T-helper 22 cell (primary cell): ENCODE measurements at regions not wholly inside any gene's neighbourhood (a gene's known extent, or its start where the extent isn't known, plus 50 kb on each side); places are given as distances from the start of the nearest gene placed in this dataset.

Experiments used
- DNase-seq: peaks from one replicate; pipeline ENCODE4 v3.0.0-alpha.2; 2020; ENCODE audit warnings: low read depth

DNA sequence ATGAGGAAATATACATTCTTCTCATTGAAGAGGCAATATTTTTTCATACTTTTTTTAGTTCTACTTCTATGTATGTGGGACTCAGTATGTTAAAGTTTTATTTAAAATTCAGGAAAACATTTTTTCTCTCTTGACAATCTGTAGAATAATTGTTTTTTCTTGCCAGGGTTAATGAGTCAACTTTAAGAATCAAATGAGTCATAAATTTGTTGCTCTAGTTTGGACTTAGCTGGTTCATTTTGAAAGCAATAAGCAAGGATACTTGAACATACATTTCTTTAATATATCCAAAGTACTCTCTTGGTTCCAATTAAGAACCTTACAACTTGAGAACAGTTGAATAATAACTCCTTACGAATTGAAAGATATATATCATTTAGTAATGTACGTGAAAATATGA lies 1145.3 kb upstream of the B3GALT2 start:
- no peak for DNase-seq

DNA sequence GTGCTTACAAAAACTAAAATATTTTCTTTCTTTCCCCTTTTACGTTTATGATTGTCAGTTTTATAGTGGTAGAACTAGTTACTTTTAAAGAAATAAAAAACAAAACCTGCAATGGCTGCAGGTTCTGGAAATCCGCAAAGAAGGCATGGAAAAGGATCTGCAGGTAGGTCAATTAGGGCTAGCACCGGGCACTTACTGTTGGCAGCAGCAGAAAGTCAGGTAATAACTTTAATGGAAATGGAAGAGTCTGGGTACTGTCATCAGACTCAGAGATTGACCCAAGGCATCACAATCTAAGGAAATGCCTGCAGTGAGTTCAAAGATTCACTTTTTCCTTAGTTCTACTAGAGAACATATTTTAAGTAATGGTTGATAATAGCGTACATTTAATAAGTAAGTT lies 1136.3 kb upstream of the B3GALT2 start:
- no peak for DNase-seq

- no peak for DNase-seq
These were observed 1132.4 kb upstream of the B3GALT2 start for GRCh38 chr1:194318790-194319280.

DNA sequence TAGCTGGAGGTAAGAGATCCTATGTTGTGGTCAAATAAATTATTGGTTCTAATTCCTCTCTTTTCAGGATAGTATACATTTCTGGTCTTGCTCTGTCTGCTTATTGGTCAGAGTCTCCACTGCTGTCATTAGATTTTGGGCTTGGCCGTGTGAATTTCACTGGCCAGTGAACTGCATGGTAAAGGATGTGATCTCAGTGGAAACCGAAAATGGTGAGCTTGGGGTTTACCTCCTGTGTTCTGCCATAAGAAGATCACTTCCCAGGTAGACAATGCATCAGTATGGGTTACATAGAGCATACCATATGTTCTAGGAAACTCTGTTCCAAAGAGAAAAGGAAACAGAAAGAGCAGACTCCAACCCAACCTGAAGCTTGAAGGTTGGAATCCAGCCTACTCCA lies 1123.3 kb upstream of the B3GALT2 start:
- DNase-seq: no peak

GRCh38 chr1:194309269-194309668 lies 1122.9 kb upstream of the B3GALT2 start:
- no peak for DNase-seq

- no peak for DNase-seq
These were observed 1114.4 kb upstream of the B3GALT2 start for GRCh38 chr1:194300776-194301175.

- no peak for DNase-seq
These were observed 1113.9 kb upstream of the B3GALT2 start for GRCh38 chr1:194300340-194300739.

GRCh38 chr1:194298007-194298598 lies 1111.7 kb upstream of the B3GALT2 start:
- DNase-seq: no peak

DNA sequence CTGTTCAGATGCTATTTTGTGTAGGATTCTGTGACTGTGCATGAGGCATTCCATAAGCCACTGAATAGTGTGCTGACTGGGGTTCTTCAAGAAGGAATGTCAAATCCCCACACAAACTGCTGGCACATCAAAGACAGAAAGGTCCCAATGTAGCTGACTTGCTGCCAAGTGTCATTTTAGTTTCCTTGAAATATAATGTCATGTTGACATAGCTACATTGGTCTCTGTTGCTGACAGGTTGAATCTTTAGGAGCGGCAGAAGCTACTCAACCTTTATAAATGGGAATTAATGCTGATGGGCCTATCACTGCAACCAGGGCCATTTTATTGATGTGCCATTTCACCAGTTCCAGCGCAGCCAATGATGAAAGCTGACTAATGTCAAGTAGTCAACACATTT lies 1110.7 kb upstream of the B3GALT2 start:
- no peak for DNase-seq

- no peak for DNase-seq
These were observed 1109.8 kb upstream of the B3GALT2 start for GRCh38 chr1:194296201-194296600.

GRCh38 chr1:194295685-194296084 lies 1109.3 kb upstream of the B3GALT2 start:
- peak; percentile 1 for DNase-seq

DNA sequence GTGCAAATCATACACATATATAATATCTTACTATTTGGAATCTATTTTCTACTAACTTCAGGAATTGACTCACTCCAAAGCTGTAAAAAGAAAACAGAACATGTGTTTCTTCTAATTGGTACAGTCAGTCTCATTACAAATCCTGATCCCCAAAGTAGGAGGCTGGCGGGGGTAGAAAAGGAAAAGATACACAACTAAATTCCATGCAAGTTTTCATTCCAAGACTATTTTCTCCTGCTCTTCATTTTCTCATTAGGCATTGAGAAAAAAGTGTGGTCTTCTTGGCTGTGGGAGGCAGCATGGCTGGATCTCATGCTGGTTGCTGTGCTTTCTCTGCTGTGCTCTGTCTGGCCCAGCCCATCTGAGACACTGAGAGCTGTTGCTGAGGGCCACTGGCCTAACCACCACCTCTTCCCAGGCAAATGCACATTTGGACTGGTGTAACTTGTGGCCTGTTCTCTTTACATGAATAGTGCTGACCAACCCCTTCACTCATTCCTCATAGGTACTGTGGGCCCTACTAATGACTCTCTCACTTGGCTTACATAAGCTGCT lies 1107.5 kb upstream of the B3GALT2 start:
- no peak for DNase-seq

DNA sequence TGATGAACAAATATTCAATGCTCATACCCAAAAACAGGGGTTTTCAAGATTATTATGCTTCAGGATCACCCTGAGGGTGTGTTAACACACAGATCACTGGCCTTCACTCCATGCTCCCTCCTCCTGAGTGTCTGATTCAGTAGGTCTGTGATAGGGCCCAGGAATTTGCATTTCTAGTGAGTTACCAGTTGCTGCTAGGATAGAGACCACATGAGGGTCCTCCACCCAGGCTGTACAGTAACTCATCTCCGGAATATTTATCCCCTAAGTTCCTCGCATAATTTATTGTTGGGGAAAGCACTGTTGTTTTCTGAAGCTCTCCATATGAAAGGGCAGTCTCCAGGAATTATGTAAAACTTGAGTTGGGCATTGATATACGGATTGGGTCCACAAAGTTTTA lies 1106.6 kb upstream of the B3GALT2 start:
- no peak for DNase-seq

- peak; percentile 27 for DNase-seq
These were observed 1103.3 kb upstream of the B3GALT2 start for GRCh38 chr1:194289569-194290266.

GRCh38 chr1:194288238-194288637 lies 1101.8 kb upstream of the B3GALT2 start:
- DNase-seq: no peak

DNA sequence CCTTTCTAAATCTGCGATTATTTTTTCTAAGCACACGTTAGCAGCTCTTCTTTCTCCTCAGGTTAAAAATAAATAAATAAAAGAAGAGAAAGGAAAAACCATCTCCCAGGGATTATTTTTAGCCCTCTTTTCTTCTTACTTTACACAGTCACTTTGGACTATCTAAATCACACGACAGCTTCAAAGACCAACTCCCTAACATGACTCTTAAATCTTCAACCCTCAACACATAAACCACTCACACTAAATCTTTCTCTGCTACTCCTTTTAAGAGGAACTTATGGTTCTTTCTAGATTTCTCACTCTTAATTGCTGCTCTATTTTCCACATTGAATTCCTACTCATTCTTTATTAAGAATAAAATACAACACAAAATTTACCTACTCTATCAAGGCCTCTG lies 1095.0 kb upstream of the B3GALT2 start:
- no peak for DNase-seq

DNA sequence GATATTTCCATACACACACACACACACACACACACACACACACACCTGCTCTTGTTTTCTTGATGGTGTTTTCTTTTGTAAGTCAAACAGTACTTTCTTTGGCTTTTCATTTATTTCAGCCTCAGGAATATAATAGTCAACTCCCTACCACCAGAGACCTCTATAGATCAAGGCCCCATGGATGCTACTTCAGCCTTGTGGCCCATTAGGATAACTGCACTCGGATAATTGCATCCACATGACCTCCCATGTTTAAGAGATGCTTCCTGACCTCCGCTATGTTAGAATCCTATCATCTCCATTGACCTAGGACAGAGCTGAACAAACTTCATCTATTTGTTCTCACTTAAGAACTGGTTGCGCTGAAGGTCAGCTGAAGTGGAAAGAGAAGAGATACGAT lies 1094.0 kb upstream of the B3GALT2 start:
- DNase-seq: no peak

- DNase-seq: no peak
These were observed 1093.6 kb upstream of the B3GALT2 start for GRCh38 chr1:194279975-194280374.

- DNase-seq: no peak
These were observed 1091.5 kb upstream of the B3GALT2 start for GRCh38 chr1:194277927-194278326.

GRCh38 chr1:194273660-194274059 lies 1087.2 kb upstream of the B3GALT2 start:
- DNase-seq: no peak

- DNase-seq: no peak
These were observed 1082.4 kb upstream of the B3GALT2 start for GRCh38 chr1:194268839-194269238.

DNA sequence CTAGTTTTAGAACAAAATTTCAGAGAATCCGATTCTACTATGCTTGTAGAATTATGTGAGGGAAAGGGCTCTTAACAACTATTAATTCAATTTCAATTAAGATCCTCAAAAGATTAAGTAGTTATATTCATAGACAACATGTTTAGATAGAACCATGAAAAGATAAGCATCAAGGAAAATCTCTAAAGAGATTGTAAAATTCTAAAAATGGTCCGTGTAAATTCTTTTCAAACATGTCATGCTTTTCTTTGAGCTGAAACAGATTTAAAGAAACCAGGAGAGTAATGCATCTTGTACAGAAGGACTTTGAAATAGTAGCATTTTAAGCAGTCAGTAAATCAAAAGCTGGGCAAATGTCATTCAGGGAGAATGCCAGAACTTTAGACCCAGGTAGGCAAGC lies 1080.6 kb upstream of the B3GALT2 start:
- DNase-seq: no peak

- no peak for DNase-seq
These were observed 1069.6 kb upstream of the B3GALT2 start for GRCh38 chr1:194256010-194256409.

- no peak for DNase-seq
These were observed 1065.8 kb upstream of the B3GALT2 start for GRCh38 chr1:194252199-194252598.
